ENCODE measurements at regions not wholly inside any gene's neighbourhood (a gene's known extent, or its start where the extent isn't known, plus 50 kb on each side); places are given as distances from the start of the nearest gene placed in this dataset.
"Not testable (repeated sequence)": the region's sequence is repeated elsewhere in the genome, so short reads cannot be mapped to it uniquely, and the experiment has no call there.

GRCh38 chr1:243996223-243996622, 54.9 kb upstream of the ZBTB18 start:
- DNase-seq = no peak

- no peak for DNase-seq
Measured at GRCh38 chr1:243991650-243992049, 59.4 kb upstream of the ZBTB18 start.

- DNase-seq = no peak
Measured at GRCh38 chr1:243984788-243985187, 66.3 kb upstream of the ZBTB18 start.

- DNase-seq = no peak
Measured at GRCh38 chr1:243982447-243983018, 68.5 kb upstream of the ZBTB18 start.

GRCh38 chr1:243980471-243980870, 70.6 kb upstream of the ZBTB18 start:
- DNase-seq = no peak

GRCh38 chr1:243980071-243980470, 71.0 kb upstream of the ZBTB18 start:
- no peak for DNase-seq

GRCh38 chr1:243979396-243979795, 71.7 kb upstream of the ZBTB18 start:
- no peak for DNase-seq

- no peak for DNase-seq
Measured at GRCh38 chr1:243977094-243977493, 74.0 kb upstream of the ZBTB18 start.

- DNase-seq = no peak
Measured at GRCh38 chr1:243974451-243975292, 76.4 kb upstream of the ZBTB18 start.

GRCh38 chr1:243973169-243973568, 77.9 kb upstream of the ZBTB18 start:
- no peak for DNase-seq

- no peak for DNase-seq
Measured at GRCh38 chr1:243970077-243970476, 81.0 kb upstream of the ZBTB18 start.

- DNase-seq = no peak
Measured at GRCh38 chr1:243968413-243968812, 82.7 kb upstream of the ZBTB18 start.

- DNase-seq = no peak
Measured at GRCh38 chr1:243964915-243965314, 86.2 kb upstream of the ZBTB18 start.

GRCh38 chr1:243963571-243963970, 87.5 kb upstream of the ZBTB18 start:
- no peak for DNase-seq

GRCh38 chr1:243962541-243962940, 88.5 kb upstream of the ZBTB18 start:
- no peak for DNase-seq

- no peak for DNase-seq
Measured at GRCh38 chr1:243959998-243960397, 91.1 kb upstream of the ZBTB18 start.

- DNase-seq = no peak
Measured at GRCh38 chr1:243957141-243957540, 93.9 kb upstream of the ZBTB18 start.

- no peak for DNase-seq
Measured at GRCh38 chr1:243956450-243956849, 94.6 kb upstream of the ZBTB18 start.

GRCh38 chr1:243951207-243951606, 99.9 kb upstream of the ZBTB18 start:
- DNase-seq = not testable (repeated sequence)

GRCh38 chr1:243950166-243950565, 100.1 kb upstream of the AKT3 start:
- DNase-seq = no peak

- DNase-seq = peak; percentile 40
Measured at GRCh38 chr1:243946946-243947345, 96.9 kb upstream of the AKT3 start.

GRCh38 chr1:243946253-243946652, 96.2 kb upstream of the AKT3 start:
- DNase-seq = no peak

- no peak for DNase-seq
Measured at GRCh38 chr1:243945727-243946126, 95.7 kb upstream of the AKT3 start.

- DNase-seq = no peak
Measured at GRCh38 chr1:243944429-243945160, 94.6 kb upstream of the AKT3 start.
